Mesenchymal stem cell (in vitro differentiated cells and primary cell): ENCODE measurements at regions not wholly inside any gene's neighbourhood (a gene's known extent, or its start where the extent isn't known, plus 50 kb on each side); places are given as distances from the start of the nearest gene placed in this dataset.

Experiments used
- DNase-seq: peaks from one replicate; pipeline ENCODE4 v3.0.0-alpha.2; 2013
- H2AFZ ChIP-seq: one replicate; pipeline ENCODE4 v1.6.1; 2013; ENCODE audit warnings: low read depth, mild to moderate bottlenecking, control low read depth, inconsistent platforms, low read length, moderate library complexity
- H2AK5ac ChIP-seq: 2 replicates; pipeline ENCODE4 v1.6.1; 2013; ENCODE audit warnings: low read length, moderate library complexity, mild to moderate bottlenecking, inconsistent platforms; ENCODE audit not compliant: severe bottlenecking
- H2BK120ac ChIP-seq: one replicate; pipeline ENCODE4 v1.6.1; 2013; ENCODE audit warnings: low read depth, mild to moderate bottlenecking, inconsistent platforms, low read length, moderate library complexity
- H2BK12ac ChIP-seq, 2 experiments: one replicate each; pipeline ENCODE4 v1.6.1; 2013; ENCODE audit warnings: inconsistent platforms in 2 of 2, low read length in 2 of 2, mild to moderate bottlenecking in 2 of 2, moderate library complexity in 2 of 2, control low read depth in 1 of 2
- H2BK15ac ChIP-seq: one replicate; pipeline ENCODE4 v1.6.1; 2013; ENCODE audit warnings: mild to moderate bottlenecking, low read depth, inconsistent platforms; ENCODE audit not compliant: poor library complexity, severe bottlenecking
- H2BK5ac ChIP-seq: 2 replicates; pipeline ENCODE4 v1.6.1; 2013; ENCODE audit warnings: low read depth, mild to moderate bottlenecking, low read length, control low read depth, inconsistent platforms; ENCODE audit not compliant: poor library complexity, severe bottlenecking
- H3K14ac ChIP-seq, 2 experiments: one replicate each; pipeline ENCODE4 v1.6.1; 2013; ENCODE audit warnings: inconsistent platforms in 2 of 2, low read length in 2 of 2, control low read depth in 1 of 2, mild to moderate bottlenecking in 1 of 2, moderate library complexity in 1 of 2
- H3K18ac ChIP-seq, 2 experiments: one replicate each; pipeline ENCODE4 v1.6.1; 2013; ENCODE audit warnings: inconsistent platforms in 2 of 2, low read length in 2 of 2, control low read depth in 1 of 2, low read depth in 1 of 2, mild to moderate bottlenecking in 1 of 2
- H3K23ac ChIP-seq, 2 experiments: one replicate each; pipeline ENCODE4 v1.6.1; 2013; ENCODE audit warnings: inconsistent platforms in 2 of 2, low read length in 2 of 2, mild to moderate bottlenecking in 2 of 2, moderate library complexity in 2 of 2, control low read depth in 1 of 2
- H3K27ac ChIP-seq: 2 replicates; pipeline ENCODE4 v1.5.1; 2013; ENCODE audit warnings: mild to moderate bottlenecking, moderate library complexity, low read length, control low read depth, inconsistent platforms; ENCODE audit not compliant: poor library complexity, severe bottlenecking
- H3K27me3 ChIP-seq, 2 experiments: 2 replicates each; pipeline versions ENCODE4 v1.6.1 to v1.7.0; 2013; ENCODE audit warnings: low read length in 2 of 2, mild to moderate bottlenecking in 2 of 2, moderate library complexity in 2 of 2, control low read depth in 1 of 2, inconsistent platforms in 1 of 2; ENCODE audit not compliant: control insufficient read depth in 1 of 2, insufficient read depth in 1 of 2
- H3K36me3 ChIP-seq, 2 experiments: 2 replicates each; pipeline versions ENCODE4 v1.6.1 to v1.7.0; 2013; ENCODE audit warnings: low read length in 2 of 2, control low read depth in 1 of 2, inconsistent platforms in 1 of 2, low read depth in 1 of 2, mild to moderate bottlenecking in 1 of 2; ENCODE audit not compliant: insufficient read depth in 2 of 2, control insufficient read depth in 1 of 2
- H3K4ac ChIP-seq, 2 experiments: one replicate each; pipeline ENCODE4 v1.6.1; 2013; ENCODE audit warnings: inconsistent platforms in 2 of 2, low read length in 2 of 2, mild to moderate bottlenecking in 2 of 2, moderate library complexity in 2 of 2, control low read depth in 1 of 2, low read depth in 1 of 2
- H3K4me1 ChIP-seq: 2 replicates; pipeline ENCODE4 v1.6.1; 2013; ENCODE audit warnings: low read depth, low read length, control low read depth; ENCODE audit not compliant: control insufficient read depth, insufficient read depth
- H3K4me2 ChIP-seq: 2 replicates; pipeline ENCODE4 v1.6.1; 2013; ENCODE audit warnings: low read length, mild to moderate bottlenecking, inconsistent platforms; ENCODE audit not compliant: poor library complexity, severe bottlenecking
- H3K4me3 ChIP-seq, 2 experiments: 2 replicates each; pipeline versions ENCODE4 v1.5.1 to v1.7.0; 2013; ENCODE audit warnings: low read length in 2 of 2, mild to moderate bottlenecking in 2 of 2, control low read depth in 1 of 2, low read depth in 1 of 2; ENCODE audit not compliant: insufficient read depth in 1 of 2
- H3K79me1 ChIP-seq: replicated peaks from 2 replicates; pipeline ENCODE4 v1.6.1; 2013; ENCODE audit warnings: mild to moderate bottlenecking, control low read depth, low read length, inconsistent platforms; ENCODE audit not compliant: poor library complexity, severe bottlenecking
- H3K9ac ChIP-seq: 2 replicates; pipeline ENCODE4 v1.7.0; 2013; ENCODE audit warnings: mild to moderate bottlenecking, low read length, moderate library complexity
- H3K9me3 ChIP-seq: 2 replicates; pipeline ENCODE4 v1.7.0; 2013; ENCODE audit warnings: mild to moderate bottlenecking, low read length; ENCODE audit not compliant: control insufficient read depth
- H4K8ac ChIP-seq: one replicate; pipeline ENCODE4 v1.6.1; 2013; ENCODE audit warnings: inconsistent platforms, mild to moderate bottlenecking, low read length, moderate library complexity
- H4K91ac ChIP-seq: one replicate; pipeline ENCODE4 v1.6.1; 2013; ENCODE audit warnings: mild to moderate bottlenecking, low read length, inconsistent platforms
- WGBS: methylation state at CpG from one replicate; pipeline ENCODE4 v1.1.7; 2013; ENCODE audit warnings: mixed read lengths; 5-methylcytosine and 5-hydroxymethylcytosine counted together

- Histone ChIP-seq H3K36me3 (no peaks in the 10 kb centered on the region), H3K9ac (peak overlapping the region; percentile 50), H3K23ac (no peak overlapping the region), H3K18ac (no peak overlapping the region), H2BK5ac (no peak overlapping the region), H3K27me3 (peaks cover 22 to 27% of the 10 kb centered on the region in 2 experiments), H3K14ac (no peak overlapping the region), H4K8ac (peak overlapping the region; percentile 25), H2BK15ac (no peak overlapping the region), H2AK5ac (no peak overlapping the region), H2BK120ac (no peak overlapping the region), H3K4me3 (peak overlapping the region in 1 of 2 experiments; percentile 44), H2BK12ac (no peak overlapping the region), H3K4me2 (no peak overlapping the region), H3K9me3 (peaks cover 6% of the 10 kb centered on the region), H3K4me1 (peaks cover 1% of the 10 kb centered on the region), H2AFZ (no peak overlapping the region), H3K4ac (no peak overlapping the region), H3K27ac (no peak overlapping the region), H3K79me1 (peaks cover 1% of the 10 kb centered on the region), H4K91ac (peak overlapping the region; percentile 21)
- DNase-seq: no peak
- WGBS: 57% methylated on average over 19 of the region's 22 CpGs
Measured at GRCh38 chr11:70610566-70611565, 212.5 kb downstream of the CTTN start.

- Histone ChIP-seq H3K79me1 (no peaks in the 10 kb centered on the region), H3K4me2 (no peak overlapping the region), H3K27me3 (peaks cover 22 to 27% of the 10 kb centered on the region in 2 experiments), H3K18ac (no peak overlapping the region), H2BK12ac (no peak overlapping the region), H2BK120ac (no peak overlapping the region), H3K4ac (no peak overlapping the region), H2AFZ (no peak overlapping the region), H2AK5ac (no peak overlapping the region), H3K4me1 (peaks cover 1% of the 10 kb centered on the region), H3K36me3 (no peaks in the 10 kb centered on the region), H2BK15ac (no peak overlapping the region), H3K9me3 (peaks cover 6% of the 10 kb centered on the region), H4K91ac (no peak overlapping the region), H3K9ac (no peak overlapping the region), H3K14ac (no peak overlapping the region), H3K27ac (no peak overlapping the region), H3K23ac (no peak overlapping the region), H2BK5ac (no peak overlapping the region), H4K8ac (no peak overlapping the region), H3K4me3 (no peak overlapping the region)
- WGBS: 45% methylated on average over 14 of the region's 14 CpGs
- no peak for DNase-seq
Measured at GRCh38 chr11:70611821-70612220, 213.5 kb downstream of the CTTN start.

- no peak overlapping the region for H3K18ac ChIP-seq
- no peak overlapping the region for H3K23ac ChIP-seq
- H4K8ac ChIP-seq: no peak overlapping the region
- no peak overlapping the region for H3K14ac ChIP-seq
- H4K91ac ChIP-seq: no peak overlapping the region
- H3K4ac ChIP-seq: no peak overlapping the region
- DNase-seq: no peak
- no peaks in the 10 kb centered on the region for H3K36me3 ChIP-seq
- no peak overlapping the region for H3K27ac ChIP-seq
- no peak overlapping the region for H3K4me2 ChIP-seq
- H2AK5ac ChIP-seq: no peak overlapping the region
- H3K4me3 ChIP-seq: no peak overlapping the region
- no peak overlapping the region for H2BK12ac ChIP-seq
- H3K9me3 ChIP-seq: peaks cover 6% of the 10 kb centered on the region
- H3K27me3 ChIP-seq: peaks cover 19 to 27% of the 10 kb centered on the region in 2 experiments
- H2BK120ac ChIP-seq: no peak overlapping the region
- 89% methylated on average over 24 of the region's 24 CpGs for WGBS
- no peak overlapping the region for H2BK5ac ChIP-seq
- peaks cover 1% of the 10 kb centered on the region for H3K4me1 ChIP-seq
- H3K79me1 ChIP-seq: no peaks in the 10 kb centered on the region
- no peak overlapping the region for H2AFZ ChIP-seq
- H3K9ac ChIP-seq: no peak overlapping the region
- no peak overlapping the region for H2BK15ac ChIP-seq
Measured at GRCh38 chr11:70612459-70613141, 214.3 kb downstream of the CTTN start.

GRCh38 chr11:70614034-70614681 is 215.8 kb downstream of the CTTN start:
- 84% methylated on average over 7 of the region's 7 CpGs for WGBS
- H2BK12ac ChIP-seq: no peak overlapping the region
- H2BK120ac ChIP-seq: no peak overlapping the region

More at GRCh38 chr11:70614034-70614681, 215.8 kb downstream of the CTTN start:
- H3K27ac ChIP-seq: no peak overlapping the region
- no peak overlapping the region for H3K4ac ChIP-seq
- no peak overlapping the region for H4K91ac ChIP-seq
- H3K4me3 ChIP-seq: no peak overlapping the region
- no peak overlapping the region for H2BK5ac ChIP-seq
- H3K23ac ChIP-seq: no peak overlapping the region
- no peak overlapping the region for H4K8ac ChIP-seq
- peaks cover 1% of the 10 kb centered on the region for H3K4me1 ChIP-seq
- H2AFZ ChIP-seq: no peak overlapping the region
- no peak overlapping the region for H3K9ac ChIP-seq
- no peak overlapping the region for H2BK15ac ChIP-seq
- H3K4me2 ChIP-seq: no peak overlapping the region
- no peaks in the 10 kb centered on the region for H3K79me1 ChIP-seq
- H3K14ac ChIP-seq: no peak overlapping the region
- H2AK5ac ChIP-seq: no peak overlapping the region
- H3K27me3 ChIP-seq: peaks cover 11 to 26% of the 10 kb centered on the region in 2 experiments
- H3K9me3 ChIP-seq: peaks cover 6% of the 10 kb centered on the region
- no peaks in the 10 kb centered on the region for H3K36me3 ChIP-seq
- no peak for DNase-seq
- no peak overlapping the region for H3K18ac ChIP-seq
